ENCODE measurements at regions not wholly inside any gene's neighbourhood (a gene's known extent, or its start where the extent isn't known, plus 50 kb on each side); places are given as distances from the start of the nearest gene placed in this dataset.

GRCh38 chr7:69162931-69163670 lies 435.2 kb upstream of the AUTS2 start:
- TF ChIP-seq, protein P1, sequence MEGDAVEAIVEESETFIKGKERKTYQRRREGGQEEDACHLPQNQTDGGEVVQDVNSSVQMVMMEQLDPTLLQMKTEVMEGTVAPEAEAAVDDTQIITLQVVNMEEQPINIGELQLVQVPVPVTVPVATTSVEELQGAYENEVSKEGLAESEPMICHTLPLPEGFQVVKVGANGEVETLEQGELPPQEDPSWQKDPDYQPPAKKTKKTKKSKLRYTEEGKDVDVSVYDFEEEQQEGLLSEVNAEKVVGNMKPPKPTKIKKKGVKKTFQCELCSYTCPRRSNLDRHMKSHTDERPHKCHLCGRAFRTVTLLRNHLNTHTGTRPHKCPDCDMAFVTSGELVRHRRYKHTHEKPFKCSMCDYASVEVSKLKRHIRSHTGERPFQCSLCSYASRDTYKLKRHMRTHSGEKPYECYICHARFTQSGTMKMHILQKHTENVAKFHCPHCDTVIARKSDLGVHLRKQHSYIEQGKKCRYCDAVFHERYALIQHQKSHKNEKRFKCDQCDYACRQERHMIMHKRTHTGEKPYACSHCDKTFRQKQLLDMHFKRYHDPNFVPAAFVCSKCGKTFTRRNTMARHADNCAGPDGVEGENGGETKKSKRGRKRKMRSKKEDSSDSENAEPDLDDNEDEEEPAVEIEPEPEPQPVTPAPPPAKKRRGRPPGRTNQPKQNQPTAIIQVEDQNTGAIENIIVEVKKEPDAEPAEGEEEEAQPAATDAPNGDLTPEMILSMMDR (conservative IDR thresholded peaks at IDR 0.05; ENCODE audit: low read depth, low read length), result no peak
- no peak for TF ChIP-seq EZH2 (IDR thresholded peaks at IDR 0.05; ENCODE audit: borderline replicate concordance, low read depth, low read length, poor library complexity, severe bottlenecking)

Measured in A673 (cell line).